Activated naive CD8-positive, alpha-beta T cell (primary cell): ENCODE measurements at regions not wholly inside any gene's neighbourhood (a gene's known extent, or its start where the extent isn't known, plus 50 kb on each side); places are given as distances from the start of the nearest gene placed in this dataset.

Experiments used
- H3K27ac Mint-ChIP-seq: one replicate; pipeline ENCODE4 v1.8.0; 2021; ENCODE audit warnings: mixed read lengths
- H3K27me3 Mint-ChIP-seq: one replicate; pipeline ENCODE4 v1.8.0; 2021; ENCODE audit warnings: mixed read lengths
- H3K36me3 Mint-ChIP-seq: one replicate; pipeline ENCODE4 v1.8.0; 2021; ENCODE audit warnings: mixed read lengths
- H3K4me1 Mint-ChIP-seq: one replicate; pipeline ENCODE4 v1.8.0; 2021; ENCODE audit warnings: low read depth, mixed read lengths
- H3K4me3 Mint-ChIP-seq: one replicate; pipeline ENCODE4 v1.8.0; 2021; ENCODE audit warnings: mild to moderate bottlenecking, mixed read lengths
- H3K9me3 Mint-ChIP-seq: one replicate; pipeline ENCODE4 v1.8.0; 2021; ENCODE audit warnings: low read depth, mixed read lengths

DNA sequence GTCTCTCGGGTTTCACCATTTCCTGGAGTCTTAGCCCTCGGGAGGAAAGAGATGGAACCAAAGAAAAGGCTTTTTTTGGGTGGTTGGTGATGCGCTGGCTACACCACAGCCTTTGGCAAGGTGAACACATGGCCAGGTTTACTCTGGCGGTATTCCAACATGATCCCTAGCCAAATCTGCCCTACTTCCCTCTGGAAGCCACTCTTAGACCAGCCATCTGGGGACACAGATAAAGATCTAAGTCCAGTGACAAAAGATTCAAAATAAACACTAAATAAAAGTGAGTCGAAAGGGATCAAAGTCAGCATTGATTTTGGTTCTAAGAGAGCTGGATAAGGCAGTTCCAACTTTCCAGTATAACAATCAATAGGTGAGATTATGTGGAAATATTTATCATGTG is 694.5 kb downstream of the VRK1 start:
- Mint-ChIP-seq H3K9me3 (peaks cover 13% of the 10 kb centered on the region), H3K36me3 (peaks cover 14% of the 10 kb centered on the region), H3K4me3 (no peak overlapping the region), H3K27me3 (no peaks in the 10 kb centered on the region), H3K27ac (no peak overlapping the region), H3K4me1 (peaks cover 5% of the 10 kb centered on the region)

DNA sequence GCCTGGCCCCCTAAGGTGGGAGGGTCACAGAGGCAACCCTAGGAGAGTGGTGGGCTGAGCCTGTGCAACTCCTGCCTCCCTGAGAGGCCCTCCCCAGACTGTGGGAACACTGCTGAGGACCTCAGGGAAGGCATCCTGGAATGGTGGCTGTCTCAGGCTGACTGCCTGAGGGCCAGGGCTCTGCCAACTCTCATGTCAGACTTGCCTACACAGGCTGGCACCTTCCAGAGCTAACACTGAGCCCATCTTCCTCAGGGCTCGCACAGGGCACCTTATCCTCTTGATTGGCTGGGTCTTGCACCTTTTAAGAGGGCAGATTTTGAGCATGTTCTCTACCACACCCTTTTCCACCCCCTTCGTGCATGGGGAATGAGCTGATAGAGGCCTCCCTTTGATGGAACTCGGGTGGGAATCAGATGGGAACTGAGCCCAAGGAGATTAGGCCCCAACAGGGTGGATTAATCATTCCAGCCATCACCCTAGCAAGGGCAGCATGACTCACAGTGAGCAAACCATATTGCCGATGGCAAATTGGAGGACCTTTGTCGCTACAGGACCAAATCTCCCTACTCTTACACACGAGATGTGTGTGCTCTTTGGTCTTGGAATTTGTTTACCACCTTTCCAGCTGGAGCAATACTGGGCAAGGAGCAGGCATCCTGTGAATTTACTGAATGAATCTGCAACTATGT is 702.8 kb downstream of the VRK1 start:
- Mint-ChIP-seq H3K4me3 (no peak overlapping the region), H3K36me3 (peaks cover 7% of the 10 kb centered on the region), H3K9me3 (no peaks in the 10 kb centered on the region), H3K27me3 (no peaks in the 10 kb centered on the region), H3K27ac (no peak overlapping the region), H3K4me1 (no peaks in the 10 kb centered on the region)

GRCh38 chr14:97506626-97507025 is 709.4 kb downstream of the VRK1 start:
- no peak overlapping the region for H3K27ac Mint-ChIP-seq
- no peaks in the 10 kb centered on the region for H3K27me3 Mint-ChIP-seq
- H3K36me3 Mint-ChIP-seq, result peaks cover 13% of the 10 kb centered on the region
- H3K9me3 Mint-ChIP-seq, result peaks cover 9% of the 10 kb centered on the region
- no peaks in the 10 kb centered on the region for H3K4me1 Mint-ChIP-seq
- H3K4me3 Mint-ChIP-seq, result no peak overlapping the region

DNA sequence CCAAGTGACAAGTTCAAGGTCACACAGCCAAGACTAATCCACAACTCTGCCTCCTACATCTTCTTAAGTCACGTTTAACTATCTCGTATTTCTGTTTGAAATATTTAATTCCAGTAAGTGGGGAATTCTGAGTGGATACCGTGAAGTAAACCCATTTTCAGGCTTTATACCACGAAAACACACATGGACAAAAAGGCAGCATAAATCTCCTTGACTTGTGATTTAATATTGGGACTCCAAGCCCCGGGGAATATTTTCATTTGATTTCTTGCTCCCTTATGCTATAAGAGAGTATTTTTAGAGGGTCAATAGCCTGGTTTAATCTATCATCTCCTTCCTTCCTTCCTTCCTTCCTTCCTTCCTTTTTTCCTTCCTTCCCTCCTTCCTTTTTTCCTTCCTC is 716.7 kb downstream of the VRK1 start:
- Mint-ChIP-seq H3K4me3 (no peak overlapping the region), H3K4me1 (no peaks in the 10 kb centered on the region), H3K9me3 (peaks cover 9% of the 10 kb centered on the region), H3K27me3 (no peaks in the 10 kb centered on the region), H3K36me3 (peaks cover 9% of the 10 kb centered on the region), H3K27ac (no peak overlapping the region)

DNA sequence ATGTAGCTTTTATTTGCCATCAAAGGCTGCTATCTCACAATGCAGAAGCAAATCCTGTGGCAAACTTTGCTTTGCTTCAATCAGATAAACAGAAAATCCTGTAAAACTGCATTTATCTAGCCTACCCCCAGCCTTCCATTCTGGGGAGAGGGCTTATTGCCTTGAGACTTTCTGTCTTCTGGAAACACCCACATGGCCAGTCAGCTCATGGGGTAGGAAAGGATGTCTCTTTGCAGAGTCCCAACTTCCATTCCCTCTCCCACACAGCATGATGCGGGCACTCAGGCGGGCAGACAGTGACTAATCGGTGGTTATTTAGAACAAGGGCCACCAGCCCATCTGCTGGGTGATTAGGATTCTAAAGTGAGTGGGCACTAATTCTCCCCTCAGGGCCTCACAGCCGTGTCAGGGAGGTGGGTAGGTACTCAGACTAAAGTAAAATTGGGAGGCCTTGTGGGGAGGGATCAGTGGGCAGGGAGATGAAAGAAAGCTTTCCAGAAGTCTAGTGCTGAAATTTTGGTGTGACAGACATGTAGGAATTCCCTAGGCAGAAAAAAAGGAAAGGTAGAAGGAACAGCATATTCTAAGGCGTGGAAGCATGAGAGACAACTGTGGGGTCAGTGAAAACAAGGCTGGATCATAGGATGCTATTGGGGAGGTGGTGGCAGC is 720.5 kb downstream of the VRK1 start:
- no peak overlapping the region for H3K27ac Mint-ChIP-seq
- H3K36me3 Mint-ChIP-seq, result peaks cover 2% of the 10 kb centered on the region
- H3K4me3 Mint-ChIP-seq, result no peak overlapping the region
- no peaks in the 10 kb centered on the region for H3K4me1 Mint-ChIP-seq
- peaks cover 4% of the 10 kb centered on the region for H3K9me3 Mint-ChIP-seq
- H3K27me3 Mint-ChIP-seq, result no peaks in the 10 kb centered on the region

- Mint-ChIP-seq H3K27me3 (no peaks in the 10 kb centered on the region), H3K36me3 (no peaks in the 10 kb centered on the region), H3K9me3 (peaks cover 4% of the 10 kb centered on the region), H3K27ac (no peak overlapping the region), H3K4me1 (peaks cover 7% of the 10 kb centered on the region), H3K4me3 (no peak overlapping the region)
Observed at GRCh38 chr14:97523936-97524335, 726.8 kb downstream of the VRK1 start.

GRCh38 chr14:97524589-97525319 is 727.6 kb downstream of the VRK1 start:
- Mint-ChIP-seq H3K27ac (no peak overlapping the region), H3K27me3 (no peaks in the 10 kb centered on the region), H3K4me3 (no peak overlapping the region), H3K36me3 (no peaks in the 10 kb centered on the region), H3K9me3 (peaks cover 4% of the 10 kb centered on the region), H3K4me1 (peaks cover 7% of the 10 kb centered on the region)

- Mint-ChIP-seq H3K36me3 (no peaks in the 10 kb centered on the region), H3K9me3 (no peaks in the 10 kb centered on the region), H3K4me1 (peaks cover 7% of the 10 kb centered on the region), H3K4me3 (no peak overlapping the region), H3K27ac (no peak overlapping the region), H3K27me3 (no peaks in the 10 kb centered on the region)
Observed at GRCh38 chr14:97527993-97528392, 730.8 kb downstream of the VRK1 start.

DNA sequence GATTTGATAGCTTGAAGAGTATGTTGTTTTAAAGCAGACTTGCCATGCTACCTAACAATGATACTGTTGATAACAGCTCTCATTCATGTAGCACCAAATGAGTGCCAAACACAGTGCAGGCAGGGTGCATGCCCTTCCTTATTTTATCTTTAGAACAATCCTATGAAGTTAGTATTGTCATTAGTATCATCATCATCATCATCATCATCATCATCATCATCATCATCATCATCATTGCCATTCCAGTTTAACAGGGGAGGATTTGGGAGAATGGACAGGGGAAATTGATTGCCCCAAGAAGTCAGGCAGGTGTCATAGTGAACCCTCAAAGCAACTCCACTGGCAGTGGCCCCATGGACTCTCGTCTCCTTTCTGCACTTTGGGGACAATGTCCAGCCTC is 734.9 kb downstream of the VRK1 start:
- no peaks in the 10 kb centered on the region for H3K9me3 Mint-ChIP-seq
- no peaks in the 10 kb centered on the region for H3K27me3 Mint-ChIP-seq
- no peak overlapping the region for H3K4me3 Mint-ChIP-seq

DNA sequence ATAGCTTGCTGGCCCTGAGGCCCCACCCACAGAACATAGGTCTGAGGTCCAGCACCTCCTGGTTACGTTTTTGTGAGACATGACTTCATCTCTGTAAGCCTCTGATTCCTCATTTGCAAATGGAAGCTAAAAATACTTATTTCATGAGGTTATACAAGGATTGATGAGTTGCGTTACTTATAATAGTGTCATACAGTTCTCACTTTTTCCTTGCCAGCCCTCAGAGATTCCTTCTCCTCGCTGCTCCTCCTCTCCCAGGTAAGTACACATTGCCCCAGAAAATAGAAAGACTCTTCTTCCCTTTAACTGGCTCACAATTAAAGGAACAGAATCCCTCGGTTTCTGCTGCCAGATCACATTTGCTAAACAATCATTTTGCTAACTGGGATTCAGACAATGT is 739.2 kb downstream of the VRK1 start:
- Mint-ChIP-seq H3K9me3 (no peaks in the 10 kb centered on the region), H3K27me3 (no peaks in the 10 kb centered on the region), H3K4me1 (peaks cover 11% of the 10 kb centered on the region), H3K36me3 (peaks cover 4% of the 10 kb centered on the region), H3K4me3 (no peak overlapping the region), H3K27ac (no peak overlapping the region)

More for the DNA sequence above, 734.9 kb downstream of the VRK1 start:
- Mint-ChIP-seq H3K4me1 (no peaks in the 10 kb centered on the region), H3K27ac (no peak overlapping the region), H3K36me3 (peaks cover 4% of the 10 kb centered on the region)

GRCh38 chr14:97538749-97539410 is 741.7 kb downstream of the VRK1 start:
- H3K4me3 Mint-ChIP-seq, result no peak overlapping the region
- no peaks in the 10 kb centered on the region for H3K9me3 Mint-ChIP-seq
- no peak overlapping the region for H3K27ac Mint-ChIP-seq
- H3K4me1 Mint-ChIP-seq, result peaks cover 20% of the 10 kb centered on the region
- H3K27me3 Mint-ChIP-seq, result no peaks in the 10 kb centered on the region
- peaks cover under 1% of the 10 kb centered on the region for H3K36me3 Mint-ChIP-seq

DNA sequence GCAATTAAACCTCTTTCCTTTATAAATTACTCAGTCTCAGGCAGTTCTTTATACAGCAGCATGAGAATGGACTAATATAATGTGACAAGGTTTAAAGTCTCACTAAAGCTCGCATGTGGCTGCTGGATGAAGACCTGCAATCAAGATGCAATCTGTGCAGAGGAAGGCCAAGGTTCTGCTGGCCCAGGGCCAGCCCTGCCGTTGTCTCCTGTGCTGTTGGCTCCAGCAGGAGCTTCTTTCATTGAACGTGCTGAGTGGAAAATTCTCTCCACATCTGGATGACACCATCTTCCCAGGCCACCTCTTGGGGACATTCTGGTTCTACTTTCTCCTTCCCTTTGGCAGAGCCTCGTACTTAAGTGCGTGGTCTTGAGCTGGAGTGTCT is 742.2 kb downstream of the VRK1 start:
- Mint-ChIP-seq H3K4me3 (no peak overlapping the region), H3K4me1 (peaks cover 25% of the 10 kb centered on the region), H3K9me3 (no peaks in the 10 kb centered on the region), H3K27me3 (no peaks in the 10 kb centered on the region), H3K27ac (no peak overlapping the region), H3K36me3 (no peaks in the 10 kb centered on the region)

DNA sequence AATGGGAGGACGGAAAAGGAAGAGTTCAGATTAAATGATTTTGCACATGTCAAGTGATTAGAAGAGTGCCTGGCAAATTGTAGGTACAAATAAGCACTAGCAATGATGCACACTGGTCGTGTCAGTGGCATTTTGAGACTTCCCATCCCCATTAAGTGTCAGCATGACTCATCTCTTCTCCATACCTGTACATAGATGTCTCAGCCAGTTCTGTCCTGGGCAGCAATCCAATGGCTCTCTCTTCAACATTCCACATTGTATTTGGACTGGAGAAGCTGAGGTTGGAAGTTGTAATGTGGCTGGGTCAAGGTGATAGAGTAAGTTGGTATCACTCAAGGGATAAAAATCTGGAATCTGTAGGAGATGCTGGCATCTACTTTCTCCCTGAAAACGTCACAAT is 742.7 kb downstream of the VRK1 start:
- Mint-ChIP-seq H3K4me1 (peaks cover 25% of the 10 kb centered on the region), H3K27me3 (no peaks in the 10 kb centered on the region), H3K4me3 (no peak overlapping the region), H3K27ac (no peak overlapping the region), H3K9me3 (no peaks in the 10 kb centered on the region), H3K36me3 (no peaks in the 10 kb centered on the region)

DNA sequence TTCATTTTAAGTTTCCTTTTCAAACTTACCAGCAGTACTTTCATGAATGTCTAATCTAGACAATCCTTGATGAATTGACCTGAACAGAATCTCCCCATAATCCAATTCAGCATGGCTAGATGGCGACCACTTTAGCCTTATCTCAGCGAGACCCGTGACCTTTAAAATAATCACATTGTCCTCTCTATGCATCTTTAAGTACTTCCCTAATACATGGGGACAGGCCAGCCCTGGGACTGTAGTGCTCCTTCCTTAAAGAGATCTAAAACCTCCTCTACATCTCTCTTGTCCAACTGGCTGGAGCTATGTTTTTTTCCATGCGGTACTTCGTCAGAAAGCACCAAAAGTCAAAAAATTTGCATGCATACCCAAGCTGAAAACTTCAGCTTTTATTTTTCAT is 746.0 kb downstream of the VRK1 start:
- no peaks in the 10 kb centered on the region for H3K9me3 Mint-ChIP-seq
- no peak overlapping the region for H3K4me3 Mint-ChIP-seq
- H3K27me3 Mint-ChIP-seq, result no peaks in the 10 kb centered on the region
- H3K27ac Mint-ChIP-seq, result no peak overlapping the region
- H3K36me3 Mint-ChIP-seq, result no peaks in the 10 kb centered on the region
- peaks cover 25% of the 10 kb centered on the region for H3K4me1 Mint-ChIP-seq

GRCh38 chr14:97543816-97544215 is 746.6 kb downstream of the VRK1 start:
- Mint-ChIP-seq H3K4me3 (no peak overlapping the region), H3K27ac (no peak overlapping the region), H3K36me3 (no peaks in the 10 kb centered on the region), H3K9me3 (no peaks in the 10 kb centered on the region), H3K27me3 (no peaks in the 10 kb centered on the region), H3K4me1 (peaks cover 20% of the 10 kb centered on the region)
